Liver (tissue), 3 donors: ENCODE measurements at regions not wholly inside any gene's neighbourhood (a gene's known extent, or its start where the extent isn't known, plus 50 kb on each side); places are given as distances from the start of the nearest gene placed in this dataset.

Source experiments
- CTCF ChIP-seq: fragments of 150-350 bp; IDR thresholded peaks from 2 replicates; pipeline ENCODE4 v1.5.1; 2017; ENCODE audit warnings: improper control_type of control experiment, low read depth, low read length; ENCODE audit not compliant: missing input control
- EGR1 ChIP-seq, 2 donors: IDR thresholded peaks; 2 replicates each; pipeline ENCODE4 v1.6.1; 2016 to 2018; ENCODE audit warnings: antibody characterized with exemption in 2 of 2, low read depth in 2 of 2
- GABPA ChIP-seq, 2 donors: IDR thresholded peaks in 1 of 2; conservative IDR thresholded peaks in 1 of 2; 2 replicates each; pipeline ENCODE4 v1.6.1; 2016; ENCODE audit warnings: antibody characterized with exemption in 2 of 2, mild to moderate bottlenecking in 1 of 2, moderate library complexity in 1 of 2
- JUND ChIP-seq, 2 donors: IDR thresholded peaks; 2 replicates each; pipeline ENCODE4 v1.6.1; 2016; ENCODE audit warnings: antibody characterized with exemption in 2 of 2
- SP1 ChIP-seq: IDR thresholded peaks from 2 replicates; pipeline ENCODE4 v1.6.1; 2018; ENCODE audit warnings: antibody characterized with exemption, mild to moderate bottlenecking
- TAF1 ChIP-seq: conservative IDR thresholded peaks from 2 replicates; pipeline ENCODE4 v1.6.1; 2016; ENCODE audit warnings: antibody characterized with exemption, mild to moderate bottlenecking
- YY1 ChIP-seq: IDR thresholded peaks from 2 replicates; pipeline ENCODE4 v1.6.1; 2016; ENCODE audit warnings: antibody characterized with exemption, mild to moderate bottlenecking
- TF ChIP-seq, protein P1 (sequence below): IDR thresholded peaks from 2 replicates; pipeline ENCODE4 v1.6.1; 2016; ENCODE audit warnings: antibody characterized with exemption
- TF ChIP-seq, protein P2 (sequence below): IDR thresholded peaks from 2 replicates; pipeline ENCODE4 v1.6.1; 2016; ENCODE audit warnings: antibody characterized with exemption, mild to moderate bottlenecking
- donor health status: healthy.
- donor health status: healthy.

DNA sequence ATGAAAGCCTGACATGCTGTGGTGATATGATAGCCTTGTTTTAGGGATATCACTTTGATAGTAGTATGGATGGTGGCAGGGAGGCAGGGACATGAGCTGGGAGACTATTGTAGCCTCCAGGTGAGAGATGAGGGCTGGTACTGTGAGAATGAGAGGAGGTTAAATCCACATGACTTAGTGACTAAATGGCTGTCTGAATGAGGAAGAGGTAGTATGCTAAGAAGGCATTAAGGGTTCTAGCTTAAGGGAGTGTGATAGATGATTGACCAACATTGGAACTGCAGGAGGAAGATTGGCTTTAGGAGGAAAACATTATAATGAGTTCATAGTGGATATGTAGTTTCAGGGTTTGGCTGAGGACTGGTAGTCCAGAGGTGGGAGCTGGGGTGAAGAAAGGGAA, 195.0 kb upstream of the ANK2 start:
- TF ChIP-seq YY1 (no peak), CTCF (no peak), TAF1 (no peak), EGR1 (IDR thresholded peaks at IDR 0.05; ENCODE audit: low read depth in 2 of 2) (no peak), JUND (IDR thresholded peaks at IDR 0.05) (no peak), GABPA (IDR thresholded peaks at IDR 0.05 in 1 of 2, conservative IDR thresholded peaks at IDR 0.05 in 1 of 2) (no peak), SP1 (no peak)
- TF ChIP-seq, protein P1, sequence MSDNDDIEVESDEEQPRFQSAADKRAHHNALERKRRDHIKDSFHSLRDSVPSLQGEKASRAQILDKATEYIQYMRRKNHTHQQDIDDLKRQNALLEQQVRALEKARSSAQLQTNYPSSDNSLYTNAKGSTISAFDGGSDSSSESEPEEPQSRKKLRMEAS, result no peak
- TF ChIP-seq, protein P2, sequence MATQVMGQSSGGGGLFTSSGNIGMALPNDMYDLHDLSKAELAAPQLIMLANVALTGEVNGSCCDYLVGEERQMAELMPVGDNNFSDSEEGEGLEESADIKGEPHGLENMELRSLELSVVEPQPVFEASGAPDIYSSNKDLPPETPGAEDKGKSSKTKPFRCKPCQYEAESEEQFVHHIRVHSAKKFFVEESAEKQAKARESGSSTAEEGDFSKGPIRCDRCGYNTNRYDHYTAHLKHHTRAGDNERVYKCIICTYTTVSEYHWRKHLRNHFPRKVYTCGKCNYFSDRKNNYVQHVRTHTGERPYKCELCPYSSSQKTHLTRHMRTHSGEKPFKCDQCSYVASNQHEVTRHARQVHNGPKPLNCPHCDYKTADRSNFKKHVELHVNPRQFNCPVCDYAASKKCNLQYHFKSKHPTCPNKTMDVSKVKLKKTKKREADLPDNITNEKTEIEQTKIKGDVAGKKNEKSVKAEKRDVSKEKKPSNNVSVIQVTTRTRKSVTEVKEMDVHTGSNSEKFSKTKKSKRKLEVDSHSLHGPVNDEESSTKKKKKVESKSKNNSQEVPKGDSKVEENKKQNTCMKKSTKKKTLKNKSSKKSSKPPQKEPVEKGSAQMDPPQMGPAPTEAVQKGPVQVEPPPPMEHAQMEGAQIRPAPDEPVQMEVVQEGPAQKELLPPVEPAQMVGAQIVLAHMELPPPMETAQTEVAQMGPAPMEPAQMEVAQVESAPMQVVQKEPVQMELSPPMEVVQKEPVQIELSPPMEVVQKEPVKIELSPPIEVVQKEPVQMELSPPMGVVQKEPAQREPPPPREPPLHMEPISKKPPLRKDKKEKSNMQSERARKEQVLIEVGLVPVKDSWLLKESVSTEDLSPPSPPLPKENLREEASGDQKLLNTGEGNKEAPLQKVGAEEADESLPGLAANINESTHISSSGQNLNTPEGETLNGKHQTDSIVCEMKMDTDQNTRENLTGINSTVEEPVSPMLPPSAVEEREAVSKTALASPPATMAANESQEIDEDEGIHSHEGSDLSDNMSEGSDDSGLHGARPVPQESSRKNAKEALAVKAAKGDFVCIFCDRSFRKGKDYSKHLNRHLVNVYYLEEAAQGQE, result no peak
